Adrenal gland (tissue), 9 donors: ENCODE measurements at regions not wholly inside any gene's neighbourhood (a gene's known extent, or its start where the extent isn't known, plus 50 kb on each side); places are given as distances from the start of the nearest gene placed in this dataset.
"Not testable (repeated sequence)": the region's sequence is repeated elsewhere in the genome, so short reads cannot be mapped to it uniquely, and the experiment has no call there.

Experiments used
- DNase-seq, 7 donors: peaks; one replicate each; pipeline ENCODE4 v3.0.0-alpha.2; 2019 to 2020
- H3K27ac ChIP-seq, 5 donors: fragments of 200-600 bp; sonication (generic) in 4 of 5; 1 replicate in 3 of 5; 2 replicates in 2 of 5; pipeline versions ENCODE4 v1.5.1 to v1.8.0; 2016 to 2020; ENCODE audit warnings: mild to moderate bottlenecking in 1 of 5
- H3K27me3 ChIP-seq: fragments of 200-600 bp; 2 replicates; pipeline ENCODE4 v1.8.0; 2021
- H3K36me3 ChIP-seq, 2 donors: fragments of 200-600 bp; replicated peaks in 1 of 2; 1 replicate in 1 of 2; 2 replicates in 1 of 2; pipeline versions ENCODE4 v1.5.1 to v1.8.0; 2018 to 2022
- H3K4me1 ChIP-seq, 2 donors: fragments of 200-600 bp; replicated peaks in 1 of 2; 1 replicate in 1 of 2; 2 replicates in 1 of 2; pipeline versions ENCODE4 v1.5.1 to v1.8.0; 2018 to 2021
- H3K4me3 ChIP-seq, 4 donors: fragments of 200-600 bp; sonication (generic) in 3 of 4; one replicate each; pipeline ENCODE4 v1.5.1; 2016 to 2018
- H3K9me3 ChIP-seq, 3 donors: fragments of 200-600 bp; sonication (generic) in 1 of 3; replicated peaks in 1 of 3; 1 replicate in 2 of 3; 2 replicates in 1 of 3; pipeline versions ENCODE4 v1.5.1 to v1.8.0; 2016 to 2021
- POLR2A ChIP-seq, 2 donors: fragments of 450-650 bp; IDR thresholded peaks; one replicate each; pipeline ENCODE4 v1.6.1; 2017; ENCODE audit warnings: antibody characterized with exemption in 2 of 2, mild to moderate bottlenecking in 2 of 2, moderate library complexity in 1 of 2
- WGBS, 4 donors: extraction: QIAGEN DNeasy Blood & Tissue Kit in 2 of 4; methylation state at CpG; one replicate each; pipeline versions ENCODE4 v1.1.5 to v1.1.7; 2013 to 2017; 5-methylcytosine and 5-hydroxymethylcytosine counted together
- intact Hi-C, 2 donors: fragments of 100-400 bp; cut with DNase I; formaldehyde crosslinking; loops; one replicate each; pipeline versions ENCODE4 v1.14.1 to v1.15.0; 2022 to 2023
- TF ChIP-seq, protein P1 (sequence below), 6 experiments: fragments of 450-650 bp in 4 of 6; fragments of 200-600 bp in 2 of 6; sonication (generic) in 1 of 6; IDR thresholded peaks; 1 replicate in 5 of 6; 2 replicates in 1 of 6; pipeline versions ENCODE4 v1.5.1 to v1.8.0; 2016 to 2021; ENCODE audit warnings: antibody characterized with exemption in 6 of 6, mild to moderate bottlenecking in 2 of 6, moderate library complexity in 1 of 6
- donor health status: healthy with polysubstance abuse.
- donor health status: Bipolar disorder and iron deficiency.
- donor health status: DM: yes; HTN: yes; CAD: no.
- donor health status: DM: no; HTN: no; CAD: no.
- donor health status: DM: no; HTN: no; CAD: no.

DNA sequence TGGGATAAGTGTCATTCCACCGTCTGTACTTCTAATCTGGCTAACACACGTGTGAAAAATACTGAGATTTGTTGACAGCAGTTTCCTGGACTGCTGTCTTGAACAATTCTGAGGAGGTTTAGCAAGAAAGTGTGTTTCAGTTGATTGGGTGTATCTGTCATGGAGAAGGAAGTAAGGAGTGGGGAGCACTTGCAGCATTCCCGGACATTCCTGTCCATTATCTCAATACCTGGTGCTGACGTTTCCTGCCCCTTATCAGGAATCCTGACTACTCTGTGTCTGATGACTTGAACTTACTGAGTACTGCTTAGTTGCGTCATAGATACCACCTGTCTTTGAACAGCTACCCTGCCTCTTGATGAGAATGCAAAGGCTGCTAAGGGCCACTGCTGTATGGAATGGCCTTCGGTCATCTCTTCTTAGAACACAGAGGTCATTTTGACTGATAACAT is 72.0 kb upstream of the VKORC1L1 start:
- no peaks in the 10 kb centered on the region for H3K9me3 ChIP-seq
- intact Hi-C loops: no loop called here
- no peak for DNase-seq
- no peaks in the 10 kb centered on the region for H3K4me1 ChIP-seq
- no peaks in the 10 kb centered on the region for H3K36me3 ChIP-seq
- 70 to 84% (median 78%) methylated on average over 6 of the region's 6 CpGs for WGBS, 4 donors
- H3K27ac ChIP-seq: no peak overlapping the region
- H3K27me3 ChIP-seq: no peaks in the 10 kb centered on the region
- H3K4me3 ChIP-seq: no peak overlapping the region
- TF ChIP-seq, protein P1, sequence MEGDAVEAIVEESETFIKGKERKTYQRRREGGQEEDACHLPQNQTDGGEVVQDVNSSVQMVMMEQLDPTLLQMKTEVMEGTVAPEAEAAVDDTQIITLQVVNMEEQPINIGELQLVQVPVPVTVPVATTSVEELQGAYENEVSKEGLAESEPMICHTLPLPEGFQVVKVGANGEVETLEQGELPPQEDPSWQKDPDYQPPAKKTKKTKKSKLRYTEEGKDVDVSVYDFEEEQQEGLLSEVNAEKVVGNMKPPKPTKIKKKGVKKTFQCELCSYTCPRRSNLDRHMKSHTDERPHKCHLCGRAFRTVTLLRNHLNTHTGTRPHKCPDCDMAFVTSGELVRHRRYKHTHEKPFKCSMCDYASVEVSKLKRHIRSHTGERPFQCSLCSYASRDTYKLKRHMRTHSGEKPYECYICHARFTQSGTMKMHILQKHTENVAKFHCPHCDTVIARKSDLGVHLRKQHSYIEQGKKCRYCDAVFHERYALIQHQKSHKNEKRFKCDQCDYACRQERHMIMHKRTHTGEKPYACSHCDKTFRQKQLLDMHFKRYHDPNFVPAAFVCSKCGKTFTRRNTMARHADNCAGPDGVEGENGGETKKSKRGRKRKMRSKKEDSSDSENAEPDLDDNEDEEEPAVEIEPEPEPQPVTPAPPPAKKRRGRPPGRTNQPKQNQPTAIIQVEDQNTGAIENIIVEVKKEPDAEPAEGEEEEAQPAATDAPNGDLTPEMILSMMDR (IDR thresholded peaks at IDR 0.05): no peak
- no peak for TF ChIP-seq POLR2A (IDR thresholded peaks at IDR 0.05)

DNA sequence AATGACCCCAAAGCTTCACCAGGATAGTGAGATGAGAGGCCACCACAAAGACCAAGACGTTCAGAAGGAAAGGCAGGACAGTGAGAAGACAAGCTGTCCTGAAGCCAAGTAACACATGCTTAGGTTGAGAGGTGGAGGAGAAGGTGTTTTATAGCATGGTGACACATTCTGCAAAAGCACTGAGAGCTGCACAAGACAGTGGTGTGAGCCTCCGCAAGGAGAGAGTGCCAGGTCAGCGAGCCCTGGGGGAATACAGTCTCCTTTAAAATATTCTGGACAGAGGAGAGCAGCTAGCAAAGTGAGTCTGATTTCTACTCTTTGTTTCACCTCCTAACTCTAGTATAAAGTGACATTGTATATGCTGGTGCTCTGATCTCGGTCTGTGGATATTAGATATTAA is 68.0 kb upstream of the VKORC1L1 start:
- intact Hi-C loops: no loop called here
- no peaks in the 10 kb centered on the region for H3K9me3 ChIP-seq
- TF ChIP-seq, protein P1 (IDR thresholded peaks at IDR 0.05): no peak
- TF ChIP-seq POLR2A (IDR thresholded peaks at IDR 0.05): no peak
- H3K36me3 ChIP-seq: no peaks in the 10 kb centered on the region
- no peak overlapping the region for H3K27ac ChIP-seq
- no peaks in the 10 kb centered on the region for H3K4me1 ChIP-seq
- H3K4me3 ChIP-seq: no peak overlapping the region
- DNase-seq: no peak
- H3K27me3 ChIP-seq: no peaks in the 10 kb centered on the region
- 76 to 82% (median 78%) methylated on average over 4 of the region's 4 CpGs for WGBS, 4 donors

DNA sequence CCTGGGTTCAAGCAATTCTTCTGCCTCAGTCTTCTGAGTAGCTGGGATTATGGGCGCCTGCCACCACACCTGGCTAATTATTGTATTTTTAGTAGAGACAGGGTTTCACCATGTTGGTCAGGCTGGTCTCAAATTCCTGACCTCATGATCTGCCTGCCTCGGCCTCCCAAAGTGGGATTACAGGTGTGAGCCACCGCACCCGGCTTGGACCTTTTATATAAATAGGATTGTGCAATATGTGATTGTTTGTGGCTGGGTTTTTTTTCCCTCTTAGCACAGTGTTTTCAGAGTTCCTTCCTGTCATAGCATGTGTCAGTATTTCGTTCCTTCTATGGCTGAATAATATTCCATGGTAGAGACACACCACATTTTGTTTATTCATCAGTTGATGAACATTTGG is 65.8 kb upstream of the VKORC1L1 start:
- WGBS, 4 donors: 73 to 88% (median 79%) methylated on average over 5 of the region's 5 CpGs
- DNase-seq, H3K4me1 ChIP-seq, H3K27me3 ChIP-seq, H3K27ac ChIP-seq, H3K36me3 ChIP-seq, intact Hi-C loops, H3K9me3 ChIP-seq, H3K4me3 ChIP-seq: not testable (repeated sequence)

GRCh38 chr7:65809259-65809981 is 63.5 kb upstream of the VKORC1L1 start:
- Histone ChIP-seq H3K4me3 (no peak overlapping the region), H3K36me3 (no peaks in the 10 kb centered on the region), H3K27ac (no peak overlapping the region), H3K4me1 (no peaks in the 10 kb centered on the region), H3K27me3 (no peaks in the 10 kb centered on the region), H3K9me3 (no peaks in the 10 kb centered on the region)
- intact Hi-C loops: no loop called here
- no peak for DNase-seq
- 61 to 82% (median 76%) methylated on average over 6 of the region's 6 CpGs for WGBS, 4 donors
- TF ChIP-seq POLR2A (IDR thresholded peaks at IDR 0.05): no peak
- TF ChIP-seq, protein P1 (IDR thresholded peaks at IDR 0.05): no peak

- H3K27ac ChIP-seq: no peak overlapping the region
- 76 to 87% (median 79%) methylated on average over 3 of the region's 3 CpGs for WGBS, 4 donors
- no peak overlapping the region for H3K4me3 ChIP-seq
- H3K36me3 ChIP-seq: no peaks in the 10 kb centered on the region
- no peaks in the 10 kb centered on the region for H3K27me3 ChIP-seq
- no peaks in the 10 kb centered on the region for H3K9me3 ChIP-seq
- intact Hi-C loops: no loop called here
- no peaks in the 10 kb centered on the region for H3K4me1 ChIP-seq
- TF ChIP-seq, protein P1 (IDR thresholded peaks at IDR 0.05): no peak
- no peak for TF ChIP-seq POLR2A (IDR thresholded peaks at IDR 0.05)
- DNase-seq: no peak
These were observed 62.9 kb upstream of the VKORC1L1 start for GRCh38 chr7:65809982-65810288.
